Stimulated activated CD4-positive, alpha-beta T cell treated with anti-CD3 and anti-CD28 coated beads, Interleukin-2, amount 100 ng/mL, for 48 hours (primary cell): ENCODE measurements at regions not wholly inside any gene's neighbourhood (a gene's known extent, or its start where the extent isn't known, plus 50 kb on each side); places are given as distances from the start of the nearest gene placed in this dataset.

ENCODE experiments used
- DNase-seq, 2 donors: peaks; one replicate each; pipeline ENCODE4 v3.0.0-alpha.2; 2020

GRCh38 chr13:21967871-21968270 is 297.0 kb downstream of the FGF9 start:
- no peak for DNase-seq

DNA sequence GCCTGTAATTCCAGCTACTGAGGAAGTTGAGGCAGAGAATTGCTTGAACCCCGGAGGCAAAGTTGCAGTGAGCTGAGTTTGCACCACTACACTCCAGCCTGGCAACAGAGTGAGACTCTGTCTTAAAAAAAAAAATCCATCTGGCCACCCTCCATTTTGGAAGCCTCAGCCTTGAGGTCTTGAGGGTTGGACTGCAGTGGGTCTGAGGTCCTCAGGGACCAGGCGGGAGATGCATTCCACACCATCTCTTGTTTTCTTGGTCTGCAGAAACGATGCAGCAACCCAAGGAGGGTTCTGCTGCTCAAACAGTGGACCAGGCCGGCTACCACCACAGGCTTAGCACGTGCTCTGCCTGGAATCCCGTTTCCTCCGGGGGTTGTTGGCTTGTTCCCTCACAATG is 299.3 kb downstream of the FGF9 start:
- no peak for DNase-seq

DNA sequence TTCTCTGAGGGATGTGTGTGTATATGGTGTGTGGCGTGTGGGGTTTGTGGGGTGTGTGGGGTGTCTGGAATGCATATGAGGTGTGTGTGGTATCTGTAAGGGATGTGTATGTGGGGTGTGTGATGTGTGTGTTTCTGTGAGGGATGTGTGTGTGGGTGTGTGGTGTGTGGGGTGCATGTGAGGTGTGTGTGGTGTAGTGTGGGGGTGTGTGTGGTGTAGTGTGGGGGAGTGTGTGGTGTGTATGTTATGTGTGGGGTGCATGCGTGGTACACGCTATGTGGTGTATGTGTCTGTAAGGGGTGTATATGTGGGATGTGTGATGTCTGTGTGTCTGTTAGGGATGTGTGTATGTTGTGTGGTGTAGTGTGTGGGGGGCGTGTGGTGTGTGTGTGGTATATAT is 300.0 kb downstream of the FGF9 start:
- no peak for DNase-seq

- DNase-seq = no peak
Observed at GRCh38 chr13:21971662-21972621, 301.1 kb downstream of the FGF9 start.

DNA sequence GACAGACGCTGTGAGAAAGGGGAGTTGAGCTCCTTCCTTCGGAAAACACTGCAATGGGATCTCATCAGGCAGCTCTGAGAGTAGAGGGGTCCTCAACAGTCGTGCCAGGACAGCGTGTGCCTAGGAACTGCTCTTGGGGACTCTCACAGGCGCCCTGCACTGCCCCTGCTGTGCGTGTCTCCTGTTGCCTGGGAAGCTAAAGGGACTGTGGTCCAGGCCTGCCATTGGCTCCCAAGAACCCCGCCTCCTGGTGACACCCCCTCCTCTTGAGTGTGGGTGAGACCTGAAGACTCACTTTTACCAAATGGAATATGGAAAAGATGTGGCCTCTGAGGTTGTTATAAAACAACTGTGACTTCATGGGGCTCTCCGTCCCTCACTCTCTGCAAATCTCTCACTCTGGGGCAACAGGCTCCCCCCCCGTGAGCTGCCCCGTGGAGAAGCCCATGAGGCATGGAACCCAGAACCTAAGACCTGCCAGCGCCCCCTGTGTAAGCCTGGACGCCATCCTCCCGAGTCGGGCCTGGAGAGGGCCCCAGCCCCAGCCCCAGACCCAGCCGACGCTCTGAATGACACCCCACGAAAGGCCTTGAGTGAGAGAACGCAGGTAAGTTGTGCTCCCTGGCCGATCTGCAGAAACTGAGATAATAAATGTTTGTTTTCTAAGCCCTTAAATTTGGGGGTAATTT is 302.7 kb downstream of the FGF9 start:
- DNase-seq = no peak

GRCh38 chr13:21974741-21975140 is 303.9 kb downstream of the FGF9 start:
- DNase-seq = no peak

DNA sequence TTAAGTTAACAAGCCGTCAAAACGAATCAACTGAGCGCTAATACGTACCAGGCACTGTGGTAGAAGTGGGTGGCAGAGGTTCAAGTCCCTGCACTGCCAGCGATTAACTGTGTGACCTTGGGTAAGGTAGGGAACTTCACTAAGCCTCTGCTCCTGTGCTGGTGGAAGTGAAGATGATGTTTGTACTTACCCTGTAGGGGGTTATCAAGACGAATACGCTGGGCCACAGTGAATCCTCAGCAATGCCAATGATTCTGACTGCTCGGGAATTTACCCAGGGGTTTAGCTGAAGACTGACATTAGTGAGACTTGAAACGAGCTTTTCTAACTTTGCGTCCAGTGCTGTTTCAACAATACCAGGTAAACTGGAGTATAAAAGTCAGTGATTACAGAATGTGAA is 305.3 kb downstream of the FGF9 start:
- DNase-seq = no peak

- no peak for DNase-seq
Observed at GRCh38 chr13:21979161-21979806, 308.4 kb downstream of the FGF9 start.

GRCh38 chr13:21980049-21980448 is 309.2 kb downstream of the FGF9 start:
- no peak for DNase-seq

GRCh38 chr13:21984156-21984555 is 313.3 kb downstream of the FGF9 start:
- DNase-seq = no peak

DNA sequence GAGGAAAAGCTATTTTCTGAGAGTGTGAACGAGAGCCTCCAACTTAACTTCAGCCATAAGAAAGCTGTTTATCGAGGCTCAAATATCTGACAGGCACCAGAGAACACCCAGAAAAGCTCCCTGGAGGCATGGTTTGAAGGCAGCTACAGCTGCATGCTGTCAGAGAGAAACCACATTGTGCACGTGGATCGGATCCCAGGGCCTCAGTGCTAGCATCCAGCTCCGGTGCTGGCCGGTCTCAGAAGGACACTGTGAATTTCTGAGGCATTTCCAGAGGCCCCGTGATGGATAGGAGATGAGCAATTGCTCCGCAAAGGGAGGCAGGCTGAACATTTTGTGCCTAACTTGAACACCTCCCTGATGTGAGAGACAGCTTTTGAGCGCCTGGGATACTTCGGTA is 315.7 kb downstream of the FGF9 start:
- no peak for DNase-seq

DNA sequence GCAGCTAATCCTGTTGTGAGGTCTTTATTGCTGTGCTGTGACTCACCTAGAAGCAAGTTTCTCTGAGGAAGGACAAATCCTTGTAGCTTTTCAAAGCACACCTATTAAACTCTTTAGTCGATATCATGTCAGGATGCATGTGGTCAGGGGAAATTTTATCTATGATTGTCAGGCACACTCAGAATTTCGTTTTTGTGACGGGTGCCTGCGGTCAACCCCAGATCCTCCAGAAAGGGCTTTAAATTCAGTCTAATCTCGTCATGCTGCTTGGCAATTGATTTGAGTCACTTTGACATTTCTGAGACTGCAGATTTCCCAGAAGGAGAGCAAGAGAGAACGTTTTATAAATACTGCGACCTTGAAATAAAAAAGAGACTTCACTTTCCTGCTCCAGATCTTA is 316.9 kb downstream of the FGF9 start:
- no peak for DNase-seq

DNA sequence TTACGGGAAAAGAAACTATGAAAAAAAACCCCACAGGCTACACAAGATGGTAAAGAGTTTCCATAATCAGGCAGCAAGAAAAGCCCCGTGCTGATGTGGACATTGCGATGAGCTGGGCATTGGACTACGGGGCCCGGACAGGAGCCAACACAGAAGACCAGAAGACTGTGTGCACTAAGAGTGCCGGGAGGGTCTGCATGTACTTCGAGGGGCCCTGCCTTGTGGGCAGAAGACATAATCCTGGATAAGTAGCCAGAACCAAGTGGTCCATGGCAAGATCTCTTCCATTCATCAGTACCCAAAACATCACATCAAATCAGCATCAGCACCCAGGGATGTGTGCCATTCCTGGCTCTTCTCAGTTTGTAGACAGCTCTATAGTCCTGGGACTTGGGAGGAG is 317.8 kb downstream of the FGF9 start:
- no peak for DNase-seq

DNA sequence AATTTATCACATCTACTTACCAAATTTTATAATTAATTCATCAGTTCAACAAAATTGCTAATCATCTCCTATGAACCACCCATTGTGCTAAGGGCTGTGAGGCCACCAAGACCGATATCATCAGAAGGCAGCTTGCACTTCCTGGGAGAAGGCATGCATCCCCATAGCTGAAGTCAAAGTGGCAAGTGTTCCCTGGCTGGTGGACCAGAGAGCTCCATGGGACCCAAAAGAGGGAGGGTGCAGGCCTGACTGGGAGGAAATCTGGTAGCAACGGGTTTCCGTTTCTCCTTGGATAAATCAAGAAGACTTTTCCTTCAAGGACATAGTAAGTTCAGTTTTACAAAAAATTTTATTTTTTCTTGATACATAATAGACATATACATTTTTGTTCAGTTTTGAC is 325.2 kb downstream of the FGF9 start:
- no peak for DNase-seq

- no peak for DNase-seq
Observed at GRCh38 chr13:21997726-21998125, 326.9 kb downstream of the FGF9 start.

- DNase-seq = no peak
Observed at GRCh38 chr13:21998279-21998990, 327.6 kb downstream of the FGF9 start.

- DNase-seq = no peak
Observed at GRCh38 chr13:21999666-22000065, 328.8 kb downstream of the FGF9 start.

DNA sequence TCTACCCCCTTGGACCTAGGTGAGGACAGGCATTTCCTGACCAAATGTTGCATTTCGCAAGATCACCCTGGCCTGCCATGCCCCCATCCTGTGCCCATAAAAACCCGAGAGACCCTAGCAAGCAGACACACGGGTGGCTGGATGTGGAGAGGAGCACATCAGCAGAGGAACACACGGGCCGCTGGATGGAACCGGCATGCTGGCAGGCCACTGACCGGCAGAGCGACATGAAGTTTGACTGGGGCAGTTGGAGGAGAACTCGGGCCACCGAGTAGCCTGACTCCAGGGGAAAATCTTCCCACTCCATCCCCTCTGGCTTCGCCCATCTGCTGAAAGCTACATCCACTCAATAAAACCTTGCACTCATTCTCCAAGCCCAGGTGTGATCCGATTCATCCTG is 329.3 kb downstream of the FGF9 start:
- no peak for DNase-seq

DNA sequence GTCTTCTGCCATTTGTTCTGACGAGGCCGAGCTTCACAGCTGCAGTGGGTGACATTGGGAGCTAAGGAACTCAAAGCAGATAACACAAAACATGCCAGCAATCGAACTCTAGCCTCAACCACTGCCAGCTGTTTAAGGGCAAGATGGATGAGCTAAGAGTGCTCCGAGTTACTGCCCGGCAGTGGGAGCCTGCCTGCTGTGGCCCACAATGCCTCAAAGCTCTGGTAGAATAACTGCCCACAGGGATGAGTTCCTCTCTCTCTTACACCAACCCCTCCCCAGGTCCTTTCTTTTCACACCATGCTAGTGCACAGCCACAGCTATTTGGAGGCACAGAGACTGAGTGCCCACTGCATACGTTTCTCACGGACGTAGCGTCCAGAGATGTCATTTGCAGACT is 330.5 kb downstream of the FGF9 start:
- no peak for DNase-seq

DNA sequence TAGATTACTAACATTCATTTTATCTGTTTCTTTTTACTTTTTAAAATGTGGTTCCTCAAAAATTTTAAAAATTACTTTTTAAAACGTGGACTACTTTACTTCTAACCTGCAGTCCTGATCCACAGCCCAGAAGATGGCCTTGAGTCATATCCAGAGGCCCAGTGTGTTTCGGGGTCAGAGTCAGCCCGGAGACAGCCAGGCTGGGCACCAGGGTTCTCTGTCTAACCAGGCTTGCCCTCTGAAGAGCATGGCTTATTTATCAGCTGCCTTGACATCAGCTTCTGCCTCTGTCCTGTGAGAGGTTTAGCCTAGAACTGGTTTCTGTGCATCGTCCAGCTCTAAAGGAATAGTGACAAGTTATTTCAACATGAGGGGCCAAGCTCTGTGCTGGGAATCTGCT is 332.0 kb downstream of the FGF9 start:
- DNase-seq = no peak

GRCh38 chr13:22009500-22009899 is 338.6 kb downstream of the FGF9 start:
- no peak for DNase-seq

DNA sequence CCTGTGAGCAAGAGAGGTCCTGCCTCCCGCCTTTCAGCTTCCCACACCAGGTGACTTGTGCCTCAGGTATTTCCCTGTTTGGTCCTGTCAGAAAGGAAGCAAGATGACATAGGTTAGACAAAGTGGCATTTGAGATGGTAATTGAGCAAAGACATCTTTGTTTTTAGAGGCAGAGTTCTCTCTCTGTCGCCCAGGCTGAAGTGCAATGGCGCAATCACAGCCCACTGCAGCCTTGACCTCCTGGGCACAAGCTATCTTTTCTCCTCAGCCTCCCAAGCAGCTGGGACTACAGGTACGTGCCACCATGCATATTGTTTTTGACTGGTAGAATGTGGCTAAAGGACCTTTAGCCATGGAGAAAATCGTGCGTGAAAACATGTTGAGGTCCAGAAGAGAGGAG is 339.1 kb downstream of the FGF9 start:
- DNase-seq = no peak

DNA sequence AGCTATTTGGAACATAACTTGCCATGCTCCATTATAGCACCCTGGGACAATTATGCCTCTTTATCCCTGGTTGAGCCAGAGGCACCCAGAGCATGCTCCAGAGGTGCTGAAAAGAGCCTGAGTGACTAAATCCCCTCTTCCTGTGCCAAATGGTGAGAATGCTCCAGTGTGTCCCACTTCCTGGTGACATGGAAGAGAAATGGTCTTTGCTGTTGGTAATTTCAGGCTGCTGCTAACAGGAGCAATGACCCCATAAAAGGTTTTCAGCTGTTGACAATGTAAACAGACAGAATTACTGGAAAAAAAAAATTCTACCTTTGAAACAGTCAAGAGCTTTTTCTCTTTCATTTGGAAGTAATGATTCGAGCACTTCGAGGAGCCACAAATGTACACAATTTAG is 341.8 kb downstream of the FGF9 start:
- no peak for DNase-seq
